ENCODE measurements at regions not wholly inside any gene's neighbourhood (a gene's known extent, or its start where the extent isn't known, plus 50 kb on each side); places are given as distances from the start of the nearest gene placed in this dataset.

- TF ChIP-seq POLR2A (IDR thresholded peaks at IDR 0.05) = no peak
- TF ChIP-seq CTCF (IDR thresholded peaks at IDR 0.05) = no peak
- no peak for TF ChIP-seq POLR2AphosphoS5 (IDR thresholded peaks at IDR 0.05)
- TF ChIP-seq EP300 (IDR thresholded peaks at IDR 0.05) = no peak
Measured at GRCh38 chr16:85387171-85387507, 226.0 kb upstream of the GSE1 start.
